Activated naive CD4-positive, alpha-beta T cell (primary cell): ENCODE measurements at regions not wholly inside any gene's neighbourhood (a gene's known extent, or its start where the extent isn't known, plus 50 kb on each side); places are given as distances from the start of the nearest gene placed in this dataset.

ENCODE experiments used
- DNase-seq, 4 experiments: peaks; one replicate each; lab custom pipeline; 2025; lab: John Stamatoyannopoulos, UW

DNA sequence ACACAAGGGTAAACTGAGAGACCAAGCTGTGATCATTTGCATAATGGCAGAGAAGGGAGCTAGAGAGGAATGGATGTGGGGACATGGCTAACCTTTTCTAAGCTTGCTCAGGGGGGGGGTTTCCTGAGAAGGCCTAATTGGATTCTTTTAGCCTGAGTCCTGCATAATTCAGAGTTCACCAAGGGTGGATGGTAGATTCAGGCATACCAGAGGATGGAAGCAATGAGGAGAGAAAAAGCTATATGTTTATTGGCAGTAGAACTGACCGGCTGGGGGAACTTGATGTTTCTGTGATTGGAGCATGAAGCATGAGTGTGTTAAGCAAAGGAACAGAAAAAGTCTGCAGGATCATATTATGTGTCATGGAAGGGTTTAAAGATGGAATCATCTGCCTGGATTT is 65.9 kb upstream of the KLF12 start:
- no peak for DNase-seq

DNA sequence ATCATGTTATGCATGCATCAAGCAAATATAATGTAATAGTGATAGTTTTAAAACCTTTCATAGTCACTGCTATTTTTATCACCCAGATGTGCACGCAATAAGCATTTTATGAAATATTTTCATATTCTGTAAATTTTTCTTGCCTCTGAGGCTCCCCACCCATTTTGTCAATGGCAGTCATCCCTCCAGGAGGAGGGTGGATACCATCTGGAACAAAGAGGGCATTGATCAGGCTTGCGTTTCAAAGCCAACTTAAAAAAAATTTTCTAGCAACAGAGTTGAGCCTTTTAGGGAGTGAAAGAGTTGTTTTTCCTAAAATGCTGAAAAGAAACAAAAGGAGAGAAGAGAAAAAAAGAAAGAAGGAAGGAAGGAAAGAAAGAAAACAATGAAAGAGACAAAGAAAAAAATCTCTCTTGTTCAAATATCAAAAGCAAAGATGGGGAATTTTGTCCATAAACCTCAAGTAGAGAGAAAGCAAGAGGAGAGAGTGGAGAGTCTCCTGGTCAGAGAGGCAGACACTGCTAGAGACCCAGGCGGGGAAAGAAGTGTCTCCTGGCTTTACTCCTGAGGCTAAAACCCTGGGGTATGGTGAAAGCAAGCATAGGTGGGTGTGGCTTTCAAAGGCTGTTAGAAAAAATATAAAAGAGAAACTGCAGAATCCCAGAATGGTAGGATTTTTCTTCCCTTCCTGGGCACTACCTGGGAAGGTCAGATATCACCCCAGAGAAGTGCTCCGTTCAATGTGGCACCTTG is 63.6 kb upstream of the KLF12 start:
- DNase-seq, result no peak

DNA sequence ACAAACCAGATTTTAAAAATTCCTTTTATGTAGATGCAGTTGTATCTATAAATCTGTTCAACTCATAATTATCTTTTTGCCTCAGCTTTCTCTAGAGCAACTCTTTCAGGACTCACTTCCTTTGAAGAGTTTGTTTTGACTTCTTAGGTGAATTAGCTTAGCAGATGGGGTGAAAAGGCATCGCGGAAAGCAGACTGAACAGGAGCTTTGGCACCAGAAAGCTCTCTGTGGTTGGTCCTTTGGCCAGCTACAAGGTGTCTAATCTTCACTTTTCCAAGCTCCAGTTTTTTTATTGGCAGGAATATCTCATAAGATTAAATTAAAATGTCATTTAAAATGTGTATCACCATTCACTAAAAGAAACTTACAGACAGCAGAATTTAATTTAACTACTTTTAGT is 60.6 kb upstream of the KLF12 start:
- DNase-seq, result no peak

DNA sequence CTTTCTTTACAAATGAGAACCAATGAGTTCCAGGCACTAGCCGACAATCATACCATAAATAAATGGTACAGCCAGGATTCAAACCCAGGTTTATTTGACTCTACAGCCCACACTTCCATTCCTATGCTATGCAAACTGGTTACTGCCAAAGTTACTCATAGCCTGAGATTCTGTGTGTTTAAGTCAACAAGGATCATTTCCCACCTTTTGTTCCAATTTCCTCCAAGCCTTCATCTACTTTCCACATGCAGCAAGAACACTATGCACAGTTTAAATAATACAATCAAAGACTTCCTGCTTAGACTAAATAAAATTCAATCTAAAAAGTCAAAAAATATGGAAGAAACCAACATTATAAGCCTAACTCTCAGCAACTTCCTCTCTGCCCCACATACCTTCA is 59.2 kb upstream of the KLF12 start:
- no peak for DNase-seq

DNA sequence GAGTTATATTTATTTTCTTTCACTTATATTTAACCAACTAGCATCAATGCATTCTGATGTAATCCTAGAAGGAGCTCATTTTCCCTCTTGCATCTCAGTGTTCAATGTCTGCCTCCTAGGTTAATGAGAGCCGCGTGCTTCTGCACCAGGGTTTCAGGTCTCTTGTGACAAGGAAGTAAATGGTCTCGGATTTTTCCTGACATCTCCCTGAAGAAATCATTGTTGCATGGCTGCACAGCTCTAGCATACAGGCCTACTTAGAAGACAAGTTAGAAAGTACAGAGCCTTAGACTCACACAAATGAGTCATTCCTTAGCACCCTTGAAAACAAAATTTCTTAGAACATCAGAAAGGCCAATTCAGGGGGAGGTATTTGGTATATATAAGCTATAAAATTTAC is 57.2 kb upstream of the KLF12 start:
- DNase-seq, result no peak

DNA sequence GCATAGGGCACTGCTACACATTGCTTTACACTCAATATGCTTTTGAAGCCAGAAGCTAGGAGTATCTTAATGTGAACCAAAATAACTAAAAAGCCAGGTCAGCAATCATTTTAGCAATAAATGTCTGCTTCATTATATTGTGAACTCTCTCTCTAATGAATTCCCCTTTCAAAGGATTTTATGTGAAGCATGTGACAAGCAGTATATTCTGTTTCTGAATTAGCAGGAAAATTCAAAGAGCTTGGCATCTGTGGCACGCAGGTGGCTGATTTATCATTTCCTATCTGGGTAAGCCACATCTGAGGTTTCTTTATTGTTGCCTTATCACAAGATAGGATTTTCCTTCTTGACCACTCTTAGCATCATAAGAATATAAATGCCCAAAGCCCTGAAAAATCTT is 56.8 kb upstream of the KLF12 start:
- DNase-seq, result no peak

DNA sequence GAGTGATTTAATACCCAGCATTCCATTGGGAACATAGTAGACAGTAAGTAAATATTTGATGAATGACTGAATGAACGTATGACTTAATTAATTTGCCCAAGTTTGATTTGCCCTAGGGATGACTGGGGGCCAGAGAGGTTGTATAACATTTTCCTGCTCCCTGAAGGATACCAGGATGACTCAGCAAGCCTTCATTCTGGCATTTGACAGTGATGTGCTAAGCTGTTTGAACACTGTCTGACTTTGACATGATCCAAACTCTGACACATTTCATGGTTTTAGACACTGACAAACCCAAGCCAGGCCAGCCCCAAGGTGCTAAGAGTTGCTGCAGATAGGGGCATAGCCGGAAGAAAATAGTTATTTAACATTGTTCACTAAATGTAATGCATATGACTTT is 53.4 kb upstream of the KLF12 start:
- no peak for DNase-seq

DNA sequence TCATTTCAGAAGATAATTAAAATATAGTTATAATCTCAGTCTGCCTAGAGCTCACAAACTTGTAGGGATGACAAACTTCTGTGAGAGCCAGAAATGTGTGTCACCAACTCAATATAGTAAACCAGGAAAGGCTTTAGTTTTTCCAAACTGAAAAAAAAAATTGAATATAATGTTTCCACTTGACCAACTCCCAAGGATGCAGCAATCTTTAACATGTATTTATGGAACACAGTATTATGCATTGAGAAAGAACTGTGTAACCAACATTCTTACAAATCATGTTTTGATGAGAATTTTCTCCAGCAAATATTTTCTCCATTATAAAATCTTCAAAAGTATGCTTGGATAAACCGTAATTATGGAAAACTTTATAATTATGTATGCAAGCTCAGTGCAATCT is 50.1 kb upstream of the KLF12 start:
- no peak for DNase-seq
